ENCODE measurements at regions not wholly inside any gene's neighbourhood (a gene's known extent, or its start where the extent isn't known, plus 50 kb on each side); places are given as distances from the start of the nearest gene placed in this dataset.
A peak's percentile ranks its signal among the peaks of the same experiment; 100 is the strongest.

- no peak for TF ChIP-seq CTCF (IDR thresholded peaks at IDR 0.05; ENCODE audit: insufficient read depth, low read length, severe bottlenecking)
- FAIRE-seq: no peak
- no peak for DNase-seq (ENCODE audit: low read depth)
- no peaks in the 10 kb centered on the region for H3K27me3 ChIP-seq (ENCODE audit: control insufficient read depth, insufficient read depth, low read length)
- H3K4me3 ChIP-seq (ENCODE audit: low read depth, low read length): no peak overlapping the region
- H3K36me3 ChIP-seq (ENCODE audit: control insufficient read depth, insufficient read depth, low read length): no peaks in the 10 kb centered on the region
Observed at GRCh38 chr6:4294636-4295035, 159.3 kb upstream of the ECI2 start.

- Histone ChIP-seq H3K27me3 (ENCODE audit: control insufficient read depth, insufficient read depth, low read length) (peaks cover 1% of the 10 kb centered on the region), H3K36me3 (ENCODE audit: control insufficient read depth, insufficient read depth, low read length) (no peaks in the 10 kb centered on the region), H3K4me3 (ENCODE audit: low read depth, low read length) (no peak overlapping the region)
- FAIRE-seq (no peak), DNase-seq (ENCODE audit: low read depth) (peak; percentile 32)
- TF ChIP-seq CTCF (IDR thresholded peaks at IDR 0.05; ENCODE audit: insufficient read depth, low read length, severe bottlenecking): no peak
Observed at GRCh38 chr6:4291453-4292403, 156.4 kb upstream of the ECI2 start.

DNA sequence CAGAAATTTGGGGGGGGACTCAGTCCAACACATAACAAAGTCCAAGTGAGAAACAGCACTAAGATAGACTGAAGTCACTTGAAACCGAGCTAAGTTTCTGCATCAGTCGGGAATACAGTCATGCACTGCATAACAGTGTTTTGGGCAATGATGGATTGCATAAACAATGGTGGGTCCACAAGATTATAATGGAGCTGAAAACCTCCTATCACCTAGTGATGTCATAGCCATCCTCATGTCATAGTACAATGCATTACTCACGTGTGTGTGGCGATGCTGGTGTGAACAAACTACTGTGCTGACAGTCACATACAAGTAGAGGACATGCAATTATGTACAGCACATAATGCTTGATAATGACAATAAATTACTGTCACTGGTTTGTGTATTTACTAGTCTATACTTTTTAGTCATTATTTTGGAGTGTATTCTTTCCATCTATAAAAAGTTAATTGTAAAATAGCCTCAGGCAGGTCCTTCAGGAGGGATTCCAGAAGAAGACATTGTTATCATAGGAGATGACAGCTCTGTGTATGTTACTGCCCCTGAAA is 154.5 kb upstream of the ECI2 start:
- Histone ChIP-seq H3K27me3 (ENCODE audit: control insufficient read depth, insufficient read depth, low read length) (peaks cover 1% of the 10 kb centered on the region), H3K36me3 (ENCODE audit: control insufficient read depth, insufficient read depth, low read length) (no peaks in the 10 kb centered on the region), H3K4me3 (ENCODE audit: low read depth, low read length) (no peak overlapping the region)
- DNase-seq (ENCODE audit: low read depth) (no peak), FAIRE-seq (no peak)
- TF ChIP-seq CTCF (IDR thresholded peaks at IDR 0.05; ENCODE audit: insufficient read depth, low read length, severe bottlenecking): no peak

GRCh38 chr6:4287811-4288244 is 152.5 kb upstream of the ECI2 start:
- DNase-seq (ENCODE audit: low read depth) (no peak), FAIRE-seq (no peak)
- Histone ChIP-seq H3K36me3 (ENCODE audit: control insufficient read depth, insufficient read depth, low read length) (no peaks in the 10 kb centered on the region), H3K27me3 (ENCODE audit: control insufficient read depth, insufficient read depth, low read length) (peaks cover 1% of the 10 kb centered on the region), H3K4me3 (ENCODE audit: low read depth, low read length) (no peak overlapping the region)
- no peak for TF ChIP-seq CTCF (IDR thresholded peaks at IDR 0.05; ENCODE audit: insufficient read depth, low read length, severe bottlenecking)

DNA sequence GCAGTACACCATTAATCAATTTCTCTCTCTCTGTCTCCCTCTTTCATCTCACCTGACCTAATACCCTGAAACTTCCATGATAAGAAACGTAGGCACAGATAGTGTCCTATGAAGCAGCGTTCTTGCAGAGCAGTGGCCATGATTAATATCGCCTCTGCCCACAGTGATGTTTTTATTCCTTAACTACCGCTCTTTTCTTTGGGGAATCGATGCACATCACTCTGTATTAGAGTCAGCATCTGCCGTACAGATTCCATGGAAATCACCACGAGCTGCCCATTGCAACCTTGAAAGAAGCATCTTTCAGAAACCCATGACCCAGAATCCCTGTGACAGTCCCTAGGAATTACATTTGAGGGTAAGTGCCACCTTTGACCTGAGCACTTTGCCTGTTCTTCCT is 152.0 kb upstream of the ECI2 start:
- Histone ChIP-seq H3K27me3 (ENCODE audit: control insufficient read depth, insufficient read depth, low read length) (peaks cover 1% of the 10 kb centered on the region), H3K36me3 (ENCODE audit: control insufficient read depth, insufficient read depth, low read length) (no peaks in the 10 kb centered on the region), H3K4me3 (ENCODE audit: low read depth, low read length) (no peak overlapping the region)
- no peak for DNase-seq (ENCODE audit: low read depth)
- no peak for TF ChIP-seq CTCF (IDR thresholded peaks at IDR 0.05; ENCODE audit: insufficient read depth, low read length, severe bottlenecking)
- no peak for FAIRE-seq

All from bronchial epithelial cell (primary cell).